AG09319 (cell line): ENCODE measurements at regions not wholly inside any gene's neighbourhood (a gene's known extent, or its start where the extent isn't known, plus 50 kb on each side); places are given as distances from the start of the nearest gene placed in this dataset.

Experiments used
- DNase-seq: peaks from one replicate; pipeline ENCODE4 v3.0.0-alpha.2; 2010; ENCODE audit warnings: low read depth; ENCODE audit errors: extremely low read depth
- TF ChIP-seq, protein P1 (sequence below): IDR thresholded peaks from 2 replicates; pipeline ENCODE4 v1.5.1; 2011; ENCODE audit warnings: low read depth, mild to moderate bottlenecking, inconsistent platforms, low read length, moderate library complexity

DNA sequence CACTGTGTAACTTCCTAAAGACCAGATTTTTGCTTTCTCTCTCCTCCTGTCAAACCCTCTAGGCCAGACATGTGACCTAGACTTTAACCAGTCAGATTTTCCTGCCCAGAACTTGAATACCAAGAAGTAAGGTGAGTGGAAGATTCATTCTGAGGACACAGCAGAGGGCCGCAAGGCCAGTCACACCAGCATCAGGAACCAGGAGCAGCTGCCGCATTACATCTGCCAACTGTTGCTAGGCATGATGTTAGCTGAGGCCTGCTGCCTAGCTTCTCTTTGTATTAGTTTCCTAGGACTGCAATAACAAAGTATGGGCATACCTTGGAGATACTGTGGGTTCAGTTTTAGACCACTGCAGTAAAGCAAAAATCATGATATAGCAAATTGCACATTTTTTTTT, 101.9 kb upstream of the BMP4 start:
- DNase-seq, result no peak
- TF ChIP-seq, protein P1, sequence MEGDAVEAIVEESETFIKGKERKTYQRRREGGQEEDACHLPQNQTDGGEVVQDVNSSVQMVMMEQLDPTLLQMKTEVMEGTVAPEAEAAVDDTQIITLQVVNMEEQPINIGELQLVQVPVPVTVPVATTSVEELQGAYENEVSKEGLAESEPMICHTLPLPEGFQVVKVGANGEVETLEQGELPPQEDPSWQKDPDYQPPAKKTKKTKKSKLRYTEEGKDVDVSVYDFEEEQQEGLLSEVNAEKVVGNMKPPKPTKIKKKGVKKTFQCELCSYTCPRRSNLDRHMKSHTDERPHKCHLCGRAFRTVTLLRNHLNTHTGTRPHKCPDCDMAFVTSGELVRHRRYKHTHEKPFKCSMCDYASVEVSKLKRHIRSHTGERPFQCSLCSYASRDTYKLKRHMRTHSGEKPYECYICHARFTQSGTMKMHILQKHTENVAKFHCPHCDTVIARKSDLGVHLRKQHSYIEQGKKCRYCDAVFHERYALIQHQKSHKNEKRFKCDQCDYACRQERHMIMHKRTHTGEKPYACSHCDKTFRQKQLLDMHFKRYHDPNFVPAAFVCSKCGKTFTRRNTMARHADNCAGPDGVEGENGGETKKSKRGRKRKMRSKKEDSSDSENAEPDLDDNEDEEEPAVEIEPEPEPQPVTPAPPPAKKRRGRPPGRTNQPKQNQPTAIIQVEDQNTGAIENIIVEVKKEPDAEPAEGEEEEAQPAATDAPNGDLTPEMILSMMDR, result no peak

DNA sequence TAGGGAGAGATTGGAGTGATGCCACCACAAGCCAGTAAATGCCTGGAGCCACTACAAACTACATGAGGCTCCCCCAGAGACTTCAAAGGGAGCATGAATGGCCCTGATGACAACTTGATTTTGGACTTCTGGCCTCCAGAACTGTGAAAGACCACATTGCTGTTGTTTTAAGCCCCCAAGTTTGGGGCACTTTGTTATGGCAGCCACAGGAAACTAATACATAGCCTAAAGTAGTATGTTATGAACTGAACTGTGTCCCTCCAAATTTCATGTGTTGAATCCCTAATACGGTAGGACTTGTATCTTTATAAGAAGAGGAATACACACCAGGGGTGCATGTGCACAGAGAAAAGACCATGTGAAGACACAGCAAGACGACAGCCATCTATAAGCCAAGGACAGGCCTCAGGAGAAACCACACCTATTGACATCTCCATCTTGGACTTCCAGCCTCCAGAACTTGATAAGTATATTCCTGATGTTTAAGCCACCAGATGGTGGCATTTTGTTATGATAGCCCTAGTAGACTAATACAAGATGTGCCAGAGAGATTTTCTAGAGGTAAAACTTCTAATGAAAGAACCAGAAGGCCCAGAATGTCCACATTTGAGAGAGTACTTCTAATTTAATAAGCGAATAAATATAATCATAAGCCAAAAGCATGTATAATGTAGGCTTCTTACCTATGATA, 127.1 kb upstream of the BMP4 start:
- TF ChIP-seq, protein P1, result no peak
- no peak for DNase-seq

DNA sequence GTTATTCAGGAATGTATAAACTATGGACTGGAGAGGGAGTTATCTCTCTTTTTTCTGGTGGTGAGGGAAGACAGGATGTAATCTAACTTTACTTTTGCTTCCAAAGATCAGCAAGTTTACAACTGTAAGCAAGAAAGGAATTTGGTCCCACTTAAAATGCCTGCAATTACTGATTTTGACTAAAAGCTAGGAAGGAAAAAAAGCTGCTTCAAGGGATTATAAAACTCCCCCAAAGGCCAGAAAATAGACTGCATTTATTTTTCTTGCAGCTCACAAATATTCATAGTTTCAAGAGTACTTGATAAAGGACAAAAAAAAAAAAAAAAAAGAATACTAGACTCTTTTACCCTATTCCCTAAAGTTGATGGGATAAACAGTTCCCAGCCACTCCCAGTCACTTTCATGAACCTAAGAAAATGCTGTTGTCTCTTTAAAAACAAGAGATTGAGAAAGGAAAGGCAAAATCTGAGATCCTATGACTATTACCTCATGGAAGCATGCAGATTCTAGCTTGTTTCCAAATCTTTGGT, 128.7 kb upstream of the BMP4 start:
- DNase-seq, result no peak
- TF ChIP-seq, protein P1, result no peak

DNA sequence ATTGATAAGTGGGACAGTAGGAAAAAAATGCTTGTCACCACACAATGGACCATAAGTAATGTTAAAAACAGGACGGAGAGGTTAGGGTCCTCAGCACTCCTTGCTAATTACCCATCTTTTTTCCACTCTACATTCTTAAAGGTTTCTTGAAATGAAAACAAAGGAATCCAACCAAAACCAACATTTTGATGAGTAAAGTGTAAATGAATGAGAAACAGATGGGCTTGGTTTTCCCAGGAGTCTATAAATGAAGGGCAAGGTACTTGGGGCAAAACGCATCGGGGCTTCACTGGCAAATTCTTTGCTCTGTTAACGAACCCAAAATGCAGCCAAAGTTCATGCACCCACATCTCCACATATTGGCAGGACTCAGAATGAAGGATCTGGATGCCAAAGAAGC, 129.2 kb upstream of the BMP4 start:
- DNase-seq, result no peak
- TF ChIP-seq, protein P1, result no peak

DNA sequence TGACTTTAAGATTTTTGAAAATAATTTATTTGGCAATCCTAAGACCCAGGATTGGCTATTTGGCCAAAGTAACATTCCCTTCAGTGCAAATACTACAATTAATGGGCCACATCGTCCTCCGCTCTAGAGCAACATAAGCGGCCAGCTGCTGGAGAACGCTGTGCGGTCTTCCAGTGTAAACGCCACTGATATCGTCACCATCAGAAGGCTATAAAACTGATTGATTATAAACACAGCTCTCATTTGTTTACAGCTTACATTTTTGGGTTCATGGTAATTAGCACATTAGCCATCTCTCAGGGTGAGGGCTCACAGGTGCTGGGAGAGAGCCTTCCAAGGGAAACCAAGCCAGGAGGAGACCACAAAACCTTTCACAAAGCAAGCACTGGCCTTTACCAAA, 130.1 kb upstream of the BMP4 start:
- TF ChIP-seq, protein P1, result no peak
- no peak for DNase-seq

DNA sequence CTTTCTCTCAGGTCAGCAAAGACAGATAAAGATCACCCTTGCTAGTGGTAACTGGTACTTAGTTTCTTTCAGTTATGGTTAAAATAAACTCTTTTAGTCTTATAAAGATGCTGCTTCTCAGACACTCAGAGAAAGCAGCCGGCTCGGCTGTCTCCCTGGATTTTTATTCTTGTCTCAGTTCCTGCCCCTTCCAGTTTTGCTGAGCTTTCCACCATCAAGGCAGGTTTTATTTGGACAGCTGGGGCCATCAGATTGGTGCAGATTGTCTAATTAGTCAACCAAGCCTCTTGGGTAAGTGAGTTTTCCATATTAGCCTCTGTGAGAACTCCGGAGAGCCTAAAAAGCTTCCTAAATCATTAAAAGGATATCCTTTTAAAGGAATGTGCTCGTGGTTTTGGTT, 130.8 kb upstream of the BMP4 start:
- TF ChIP-seq, protein P1, result no peak
- DNase-seq, result no peak

DNA sequence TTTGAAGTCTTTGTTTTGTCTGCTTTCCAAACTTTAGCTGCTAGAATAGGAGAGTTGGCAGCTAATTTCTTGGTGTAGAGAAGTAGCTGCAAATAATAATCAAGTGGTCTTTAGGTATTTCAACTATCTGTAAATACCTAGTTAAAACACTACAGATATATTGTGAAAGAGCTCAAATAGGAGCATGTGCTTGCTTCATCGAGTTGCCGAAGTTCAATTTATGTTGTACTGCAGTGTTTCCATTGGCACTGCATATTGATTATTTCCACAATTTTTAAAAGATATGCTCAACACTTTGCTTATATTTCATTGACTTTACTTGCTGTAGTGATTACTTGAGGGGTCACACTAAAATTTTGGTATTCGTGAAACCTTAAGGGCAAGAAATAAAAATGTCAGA, 131.6 kb upstream of the BMP4 start:
- TF ChIP-seq, protein P1, result no peak
- DNase-seq, result no peak
